ENCODE measurements at regions not wholly inside any gene's neighbourhood (a gene's known extent, or its start where the extent isn't known, plus 50 kb on each side); places are given as distances from the start of the nearest gene placed in this dataset.

- no peak for DNase-seq
Observed at GRCh38 chr2:226267516-226268289, 531.9 kb downstream of the IRS1 start.

DNA sequence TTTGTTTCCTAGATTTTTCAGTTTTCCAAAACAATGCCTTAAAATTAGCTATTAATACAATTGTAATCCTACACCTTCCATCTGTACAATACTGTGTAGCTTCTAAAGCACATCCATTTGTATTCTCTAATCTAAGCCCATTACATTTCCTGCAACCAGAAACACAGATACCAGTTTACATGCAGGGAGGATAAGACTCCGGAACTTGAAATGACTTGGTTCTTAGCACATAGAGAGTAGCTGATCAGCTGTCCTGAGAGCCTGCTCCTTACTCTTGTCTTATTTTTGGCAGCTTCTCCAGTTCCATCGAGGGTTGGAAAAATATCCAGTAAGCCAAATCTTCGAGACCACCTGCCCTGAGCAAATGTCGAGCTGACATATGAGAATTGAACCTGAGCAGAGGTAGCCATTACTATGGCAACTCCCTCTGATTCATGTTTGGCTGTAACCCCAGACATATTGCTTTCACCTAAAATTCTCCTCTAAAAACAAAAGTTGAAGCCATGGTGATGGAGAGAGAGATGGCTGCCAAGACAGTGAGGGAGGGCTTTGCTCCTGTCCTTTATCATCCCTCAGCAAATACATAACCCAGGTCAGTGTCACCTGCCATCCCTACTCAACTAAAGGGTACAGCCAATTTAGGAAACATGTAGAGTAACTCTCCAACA is 542.8 kb downstream of the IRS1 start:
- DNase-seq, result no peak

- no peak for DNase-seq
Observed at GRCh38 chr2:226256237-226256636, 543.4 kb downstream of the IRS1 start.

- DNase-seq, result no peak
Observed at GRCh38 chr2:226251661-226252060, 548.0 kb downstream of the IRS1 start.

DNA sequence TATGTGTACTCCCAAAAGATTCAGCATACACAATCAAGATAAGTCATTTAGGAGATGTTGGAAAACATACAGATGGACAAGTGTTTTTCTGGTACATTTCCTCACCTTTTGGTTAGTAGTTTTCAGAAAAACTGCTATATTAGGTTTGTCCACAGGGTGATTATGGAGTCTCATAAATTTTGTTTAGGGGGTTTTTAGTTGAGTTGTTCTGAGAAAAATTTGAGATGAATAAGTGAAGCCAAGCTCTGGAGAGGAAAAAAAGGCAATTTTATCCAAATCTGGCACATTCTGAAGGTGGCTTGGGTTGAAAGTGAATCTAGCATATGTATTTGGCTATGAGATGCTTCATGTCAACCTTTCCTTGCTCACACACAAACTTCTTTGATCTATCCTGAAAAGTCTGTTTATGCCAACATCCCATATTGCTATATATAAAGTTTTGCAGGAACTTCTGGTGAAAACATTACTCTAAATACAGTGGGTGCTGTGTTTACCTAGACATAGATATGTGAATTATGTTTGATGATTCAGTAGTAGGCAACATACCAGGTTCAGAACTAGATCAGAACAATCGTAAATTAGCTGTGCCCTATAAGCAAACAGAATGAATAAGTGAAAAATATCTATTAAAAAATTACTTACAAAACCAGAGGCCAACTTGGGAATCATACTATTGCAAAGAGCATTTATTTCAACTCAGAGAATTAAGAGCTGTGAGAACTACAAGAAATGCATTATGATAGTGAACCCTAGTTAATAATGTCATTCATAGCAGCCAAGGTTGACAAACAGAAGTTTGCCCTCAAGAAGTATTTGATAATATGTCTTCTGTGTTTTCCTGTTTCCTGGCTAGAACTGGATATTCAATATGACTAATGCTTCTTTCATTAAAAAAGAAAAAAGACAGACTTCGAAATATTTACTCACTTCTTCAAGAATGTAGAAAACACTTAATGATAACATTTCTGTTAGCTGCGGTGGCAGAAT is 552.0 kb downstream of the IRS1 start:
- DNase-seq, result no peak

- no peak for DNase-seq
Observed at GRCh38 chr2:226234187-226234586, 565.4 kb downstream of the IRS1 start.

- no peak for DNase-seq
Observed at GRCh38 chr2:226233388-226233787, 566.2 kb downstream of the IRS1 start.

DNA sequence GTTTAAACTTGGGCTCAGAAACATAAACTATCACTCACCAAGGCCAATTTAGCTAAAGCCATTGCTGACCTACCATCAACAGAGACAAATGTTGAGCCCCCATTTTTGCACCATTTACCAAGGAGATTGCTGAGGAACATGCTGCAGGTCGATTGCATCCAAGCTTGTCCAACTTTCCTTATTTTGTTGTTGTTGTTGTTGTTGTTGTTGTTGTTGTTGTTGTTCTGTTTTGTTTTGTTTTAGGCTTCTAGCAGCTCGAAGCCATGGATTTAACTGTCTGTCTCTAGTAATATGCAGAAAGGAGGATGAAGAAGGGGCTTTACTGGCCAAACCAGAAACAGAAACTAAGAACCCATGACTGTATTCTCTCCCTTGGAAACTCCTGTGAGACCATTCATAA is 571.5 kb downstream of the IRS1 start:
- DNase-seq, result no peak

DNA sequence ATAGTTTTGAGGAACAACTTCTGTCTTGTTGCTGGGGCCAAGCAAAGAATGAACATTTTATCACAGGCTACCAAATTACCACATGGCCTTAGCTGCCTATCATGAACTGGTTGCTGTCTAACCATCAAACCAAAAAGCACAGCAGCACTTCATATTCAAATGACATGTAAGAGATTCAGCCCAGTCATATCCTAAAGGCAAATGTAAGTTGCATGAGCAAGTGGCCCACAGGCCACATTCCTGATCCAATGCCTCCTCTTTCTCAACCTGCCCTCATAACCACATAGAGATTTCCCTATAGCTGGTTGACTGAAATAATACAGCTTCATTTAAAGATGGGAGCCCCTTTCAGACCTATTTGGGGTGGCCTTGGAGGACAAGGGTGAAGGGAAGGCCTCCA is 572.3 kb downstream of the IRS1 start:
- no peak for DNase-seq

DNA sequence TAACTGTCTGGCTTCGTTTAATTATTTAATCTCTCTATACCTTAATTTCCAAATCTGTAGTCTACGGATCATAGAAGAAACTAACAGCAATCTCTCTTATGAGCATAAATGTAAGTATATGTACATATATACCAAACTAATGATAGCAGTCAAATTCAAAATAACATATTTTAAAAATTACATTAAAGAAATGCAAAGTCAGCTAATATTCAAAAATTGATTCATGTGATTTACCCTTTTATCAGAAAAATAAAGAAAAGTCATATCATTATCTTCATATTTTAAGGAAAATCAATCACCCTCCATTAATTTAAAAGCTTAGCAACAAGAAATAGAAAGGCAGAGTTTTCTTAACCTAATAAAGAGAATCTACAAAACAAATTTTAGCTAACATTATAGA is 575.9 kb downstream of the IRS1 start:
- no peak for DNase-seq

DNA sequence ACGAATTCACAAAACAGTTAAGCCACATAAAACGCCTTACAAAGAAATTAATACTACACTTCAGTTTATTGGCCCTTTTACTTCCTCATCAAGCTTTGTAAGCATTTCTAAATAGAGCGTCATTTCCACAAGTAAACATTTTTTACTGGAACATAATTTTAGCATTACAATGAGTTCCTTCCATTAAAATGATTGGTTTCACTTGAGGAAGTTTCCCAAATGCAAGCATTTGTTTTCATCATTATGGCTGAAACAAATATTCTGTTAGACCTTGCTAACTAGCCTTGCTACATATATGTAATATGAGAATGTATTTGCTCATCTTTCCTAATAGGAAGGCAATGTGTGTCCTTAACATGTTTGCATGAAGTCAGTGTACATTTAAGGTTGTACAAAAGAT is 579.1 kb downstream of the IRS1 start:
- DNase-seq, result no peak

DNA sequence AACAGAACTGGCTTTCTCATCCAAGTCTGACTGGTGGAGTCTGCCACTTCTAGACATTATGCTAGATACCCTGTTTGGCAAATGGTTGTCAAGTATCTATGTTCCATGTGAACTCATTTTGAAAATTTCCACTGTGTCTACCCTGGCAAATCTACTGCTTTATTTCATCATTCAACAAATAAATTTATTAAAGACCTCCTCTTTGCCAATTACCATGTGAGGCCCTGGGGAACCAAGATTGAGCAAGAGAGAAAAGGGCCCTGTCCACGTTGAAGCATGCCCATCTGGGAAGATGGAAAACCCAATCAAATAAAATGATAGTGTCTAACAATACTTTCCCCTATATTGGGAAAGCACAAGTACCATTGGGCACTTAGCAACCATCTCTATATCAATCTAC is 582.4 kb downstream of the IRS1 start:
- DNase-seq, result no peak

DNA sequence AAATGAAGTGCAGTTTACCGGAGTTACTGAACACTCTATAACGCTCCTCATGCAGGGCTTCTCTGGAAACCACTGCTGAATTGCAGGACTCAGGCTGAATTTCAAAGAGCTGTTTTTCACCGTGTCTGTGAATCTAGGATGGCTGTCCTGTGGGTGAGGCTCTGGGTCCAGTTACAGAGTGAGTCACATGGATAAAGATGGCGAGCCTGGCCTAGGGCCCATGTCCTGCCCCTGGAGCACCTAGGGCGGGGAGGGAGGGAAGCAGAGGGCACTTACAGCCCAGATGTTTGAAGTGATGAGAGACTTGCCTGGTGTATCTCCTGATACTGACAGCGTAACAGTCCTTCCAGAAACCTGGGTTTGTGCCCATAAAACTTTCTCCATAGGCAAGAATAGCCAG is 583.0 kb downstream of the IRS1 start:
- no peak for DNase-seq

- no peak for DNase-seq
Observed at GRCh38 chr2:226215902-226216503, 583.6 kb downstream of the IRS1 start.

DNA sequence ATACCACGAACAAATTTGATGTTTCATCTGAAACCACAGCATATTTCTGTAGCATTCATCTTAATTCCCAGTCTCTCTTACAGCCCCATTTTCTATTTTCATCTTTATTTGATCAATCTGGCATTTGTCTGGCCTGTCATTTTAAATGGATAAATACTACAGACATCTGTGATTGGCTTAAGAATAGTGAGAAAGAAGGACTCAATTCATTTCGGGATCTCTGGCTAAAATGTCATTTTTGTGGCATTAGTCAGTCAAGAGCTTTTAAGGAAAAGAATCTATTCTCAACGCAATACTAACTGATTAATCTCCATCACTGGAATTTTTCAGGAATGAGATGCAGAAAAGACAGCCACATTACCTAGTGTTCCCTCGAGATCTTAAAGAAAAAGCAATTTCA is 585.9 kb downstream of the IRS1 start:
- no peak for DNase-seq

GRCh38 chr2:226211439-226211838 is 588.2 kb downstream of the IRS1 start:
- DNase-seq, result no peak

- DNase-seq, result no peak
Observed at GRCh38 chr2:226208726-226209125, 590.9 kb downstream of the IRS1 start.

GRCh38 chr2:226207671-226208070 is 591.9 kb downstream of the IRS1 start:
- DNase-seq, result no peak

DNA sequence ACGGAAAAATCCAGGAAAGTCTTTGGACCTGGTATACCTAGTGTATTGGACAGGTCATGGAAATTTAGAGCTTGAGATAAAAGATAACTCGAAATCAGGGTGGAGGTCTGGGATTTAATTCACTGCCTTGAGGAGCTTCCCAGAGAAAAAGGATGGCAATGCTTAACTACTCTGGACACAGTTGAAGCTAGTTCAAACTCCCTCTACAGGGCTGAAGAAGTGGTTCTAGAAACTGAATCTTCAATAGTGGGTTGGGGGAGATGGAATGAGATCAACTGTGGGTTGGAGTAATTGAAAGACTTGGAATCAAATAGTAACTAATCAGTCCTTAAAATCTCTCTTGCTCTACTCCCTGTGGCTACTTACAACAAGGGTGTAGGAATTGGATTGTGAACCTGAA is 600.1 kb downstream of the IRS1 start:
- no peak for DNase-seq

DNA sequence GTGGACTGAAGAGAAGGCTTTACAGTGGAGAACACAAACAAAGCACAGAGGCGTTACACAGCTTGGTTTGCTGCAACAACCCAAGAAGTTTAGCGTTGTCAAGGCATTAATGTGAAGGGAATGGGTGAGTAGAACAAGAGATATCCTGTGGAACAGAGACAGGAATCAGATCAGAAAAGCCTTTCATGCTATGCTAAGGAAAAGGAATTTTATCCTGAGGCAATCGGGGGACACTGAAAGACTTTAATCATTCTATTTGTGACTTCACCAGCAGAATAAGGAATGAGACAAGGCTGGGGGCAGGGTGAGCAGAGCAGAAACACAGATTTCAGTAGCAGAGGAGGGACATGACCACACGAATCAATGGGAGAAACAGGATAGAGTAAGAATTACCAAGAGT is 600.7 kb downstream of the IRS1 start:
- DNase-seq, result no peak

GRCh38 chr2:226190479-226191252 is 609.0 kb downstream of the IRS1 start:
- no peak for DNase-seq

DNA sequence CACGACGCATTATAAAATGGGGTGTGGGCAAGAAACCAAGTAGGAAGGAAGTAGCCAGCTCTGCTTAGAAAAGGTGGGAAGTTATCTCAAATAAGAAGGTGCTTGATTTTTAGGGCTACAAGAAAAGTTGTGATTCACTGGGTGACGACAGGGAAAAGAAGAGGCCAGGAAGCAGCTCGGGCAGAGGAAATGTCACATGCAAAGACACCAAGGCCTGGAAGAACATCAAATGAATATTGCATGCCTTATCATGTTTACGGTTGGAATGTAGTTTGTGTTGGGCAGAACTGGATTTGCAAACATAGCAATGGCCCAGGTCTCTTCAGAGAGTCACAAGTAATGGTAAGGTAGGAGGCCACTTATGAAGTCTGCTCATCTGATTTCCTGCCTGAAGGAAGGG is 610.6 kb downstream of the IRS1 start:
- DNase-seq, result no peak

Measured in cerebellar nuclear complex (tissue), 1 donor.